ENCODE measurements at regions not wholly inside any gene's neighbourhood (a gene's known extent, or its start where the extent isn't known, plus 50 kb on each side); places are given as distances from the start of the nearest gene placed in this dataset.
A peak's percentile ranks its signal among the peaks of the same experiment; 100 is the strongest.

DNA sequence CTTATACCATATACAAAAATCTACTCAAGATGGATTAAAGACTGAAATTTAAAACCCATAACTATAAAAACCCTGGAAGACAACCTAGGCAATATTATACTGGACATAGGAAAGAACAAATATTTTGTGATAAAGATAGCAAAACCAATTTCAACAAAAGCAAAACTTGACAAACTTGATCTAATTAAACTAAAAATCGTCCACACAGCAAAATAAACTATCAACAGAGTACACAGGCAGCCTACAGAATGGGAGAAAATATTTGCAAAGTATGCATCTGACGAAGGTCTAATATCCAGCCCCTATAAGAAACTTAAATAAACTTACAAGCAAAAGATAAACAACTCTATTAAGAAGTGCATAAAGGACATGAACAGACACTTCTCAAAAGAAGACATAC lies 240.1 kb downstream of the HGF start:
- BruUV-seq (replicated peaks) = no TSS peak
- no peaks in the 10 kb centered on the region for H3K4me1 ChIP-seq (ENCODE audit: insufficient read depth, low read length)
- no peaks in the 10 kb centered on the region for H3F3A ChIP-seq (ENCODE audit: low read length, unreplicated experiment)
- H3K9me2 ChIP-seq (replicated peaks; ENCODE audit: low read length) = no peaks in the 10 kb centered on the region
- TF ChIP-seq EZH2 (IDR thresholded peaks at IDR 0.05; ENCODE audit: low read length, unreplicated experiment) (no peak), EZH2phosphoT487 (IDR thresholded peaks at IDR 0.05; ENCODE audit: borderline replicate concordance, low read length) (no peak)
- TF ChIP-seq, protein P1, sequence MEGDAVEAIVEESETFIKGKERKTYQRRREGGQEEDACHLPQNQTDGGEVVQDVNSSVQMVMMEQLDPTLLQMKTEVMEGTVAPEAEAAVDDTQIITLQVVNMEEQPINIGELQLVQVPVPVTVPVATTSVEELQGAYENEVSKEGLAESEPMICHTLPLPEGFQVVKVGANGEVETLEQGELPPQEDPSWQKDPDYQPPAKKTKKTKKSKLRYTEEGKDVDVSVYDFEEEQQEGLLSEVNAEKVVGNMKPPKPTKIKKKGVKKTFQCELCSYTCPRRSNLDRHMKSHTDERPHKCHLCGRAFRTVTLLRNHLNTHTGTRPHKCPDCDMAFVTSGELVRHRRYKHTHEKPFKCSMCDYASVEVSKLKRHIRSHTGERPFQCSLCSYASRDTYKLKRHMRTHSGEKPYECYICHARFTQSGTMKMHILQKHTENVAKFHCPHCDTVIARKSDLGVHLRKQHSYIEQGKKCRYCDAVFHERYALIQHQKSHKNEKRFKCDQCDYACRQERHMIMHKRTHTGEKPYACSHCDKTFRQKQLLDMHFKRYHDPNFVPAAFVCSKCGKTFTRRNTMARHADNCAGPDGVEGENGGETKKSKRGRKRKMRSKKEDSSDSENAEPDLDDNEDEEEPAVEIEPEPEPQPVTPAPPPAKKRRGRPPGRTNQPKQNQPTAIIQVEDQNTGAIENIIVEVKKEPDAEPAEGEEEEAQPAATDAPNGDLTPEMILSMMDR (conservative IDR thresholded peaks at IDR 0.05; ENCODE audit: low read depth, low read length) = no peak
- intact Hi-C loops (cut with micrococcal nuclease) = no loop called here
- ChIA-PET POLR2A (ENCODE audit: unreplicated experiment) (no interaction called here), CTCF (no interaction called here)
- H2AFZ ChIP-seq (ENCODE audit: low read length) = no peak overlapping the region
- no peak overlapping the region for H3K4me2 ChIP-seq (ENCODE audit: low read length)
- no peaks in the 10 kb centered on the region for H4K20me1 ChIP-seq (ENCODE audit: low read length)
- no peak overlapping the region for H3K9ac ChIP-seq (ENCODE audit: low read length)
- no peaks in the 10 kb centered on the region for H3K36me3 ChIP-seq (ENCODE audit: low read depth, low read length)
- DNase-seq = no peak
- H3K27me3 ChIP-seq (ENCODE audit: low read length) = no peaks in the 10 kb centered on the region
- no peaks in the 10 kb centered on the region for H3K9me3 ChIP-seq (ENCODE audit: low read length)
- ATAC-seq = no peak
- H3K27ac ChIP-seq (ENCODE audit: low read length) = no peak overlapping the region
- no peak overlapping the region for H3K4me3 ChIP-seq (ENCODE audit: low read length)
- H3K79me2 ChIP-seq (ENCODE audit: low read length) = no peaks in the 10 kb centered on the region

DNA sequence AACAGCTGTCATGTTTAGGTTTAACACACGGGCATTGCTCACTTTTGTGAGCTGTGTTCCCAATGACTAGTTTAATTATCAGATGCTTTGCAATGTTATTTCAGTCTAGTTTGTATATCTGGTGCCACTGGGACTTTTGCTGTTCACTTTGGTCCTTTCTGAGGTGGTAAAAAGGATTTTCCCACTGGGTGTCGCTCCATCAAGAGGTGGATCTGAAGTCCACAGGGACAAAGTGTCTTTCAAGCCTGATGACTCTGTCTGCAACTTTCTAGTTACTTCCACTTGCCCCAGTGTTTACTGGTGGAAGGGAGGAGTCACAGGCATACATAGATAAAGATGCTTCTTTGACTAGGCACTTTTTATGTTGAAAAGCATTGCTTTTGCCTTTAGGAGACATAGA lies 242.2 kb downstream of the HGF start:
- BruUV-seq (replicated peaks) = no TSS peak
- no peak overlapping the region for H3K4me2 ChIP-seq (ENCODE audit: low read length)
- peak; percentile 42 for DNase-seq
- no peaks in the 10 kb centered on the region for H3K36me3 ChIP-seq (ENCODE audit: low read depth, low read length)
- no peak overlapping the region for H3K4me3 ChIP-seq (ENCODE audit: low read length)
- ChIA-PET POLR2A (ENCODE audit: unreplicated experiment) (no interaction called here), CTCF (no interaction called here)
- H3K79me2 ChIP-seq (ENCODE audit: low read length) = no peaks in the 10 kb centered on the region
- H4K20me1 ChIP-seq (ENCODE audit: low read length) = no peaks in the 10 kb centered on the region
- H3K4me1 ChIP-seq (ENCODE audit: insufficient read depth, low read length) = no peaks in the 10 kb centered on the region
- intact Hi-C loops (cut with micrococcal nuclease) = no loop called here
- H3K9me3 ChIP-seq (ENCODE audit: low read length) = no peaks in the 10 kb centered on the region
- TF ChIP-seq, protein P1 (conservative IDR thresholded peaks at IDR 0.05; ENCODE audit: low read depth, low read length) = peak; percentile 50
- TF ChIP-seq EZH2 (IDR thresholded peaks at IDR 0.05; ENCODE audit: low read length, unreplicated experiment) (no peak), EZH2phosphoT487 (IDR thresholded peaks at IDR 0.05; ENCODE audit: borderline replicate concordance, low read length) (no peak)
- no peaks in the 10 kb centered on the region for H3K27me3 ChIP-seq (ENCODE audit: low read length)
- H3K9me2 ChIP-seq (replicated peaks; ENCODE audit: low read length) = no peaks in the 10 kb centered on the region
- peak; percentile 35; the same call in 1 of the 2 replicates for ATAC-seq
- H3K27ac ChIP-seq (ENCODE audit: low read length) = no peak overlapping the region
- H2AFZ ChIP-seq (ENCODE audit: low read length) = no peak overlapping the region
- no peaks in the 10 kb centered on the region for H3F3A ChIP-seq (ENCODE audit: low read length, unreplicated experiment)
- H3K9ac ChIP-seq (ENCODE audit: low read length) = no peak overlapping the region

DNA sequence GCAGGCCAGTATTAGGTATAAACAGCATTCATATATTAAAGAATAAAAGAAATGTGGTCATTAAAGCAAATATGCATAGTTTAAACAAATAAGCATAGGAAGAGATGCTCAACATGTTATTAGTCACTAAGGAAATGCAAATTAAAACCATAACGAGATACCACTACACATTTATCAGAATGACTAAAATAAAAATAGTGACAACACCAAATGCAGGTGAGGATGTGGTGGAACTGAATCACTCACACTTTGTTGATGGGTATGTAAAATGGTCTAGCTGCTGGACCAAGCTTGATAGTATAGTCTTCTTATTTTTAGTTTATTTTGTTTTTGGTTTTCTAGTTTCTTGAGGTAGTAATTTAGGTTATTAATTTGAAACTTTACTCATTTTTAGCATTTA lies 242.9 kb downstream of the HGF start:
- Histone ChIP-seq H4K20me1 (ENCODE audit: low read length) (no peaks in the 10 kb centered on the region), H3K4me3 (ENCODE audit: low read length) (no peak overlapping the region), H3K9me2 (replicated peaks; ENCODE audit: low read length) (no peaks in the 10 kb centered on the region), H3K79me2 (ENCODE audit: low read length) (no peaks in the 10 kb centered on the region), H3K9me3 (ENCODE audit: low read length) (no peaks in the 10 kb centered on the region), H3K27ac (ENCODE audit: low read length) (no peak overlapping the region), H3F3A (ENCODE audit: low read length, unreplicated experiment) (no peaks in the 10 kb centered on the region), H3K4me2 (ENCODE audit: low read length) (no peak overlapping the region), H2AFZ (ENCODE audit: low read length) (no peak overlapping the region), H3K27me3 (ENCODE audit: low read length) (no peaks in the 10 kb centered on the region), H3K9ac (ENCODE audit: low read length) (no peak overlapping the region), H3K4me1 (ENCODE audit: insufficient read depth, low read length) (no peaks in the 10 kb centered on the region), H3K36me3 (ENCODE audit: low read depth, low read length) (no peaks in the 10 kb centered on the region)
- POLR2A ChIA-PET (ENCODE audit: unreplicated experiment) = no interaction called here
- DNase-seq (no peak), ATAC-seq (no peak)
- CTCF ChIA-PET = no interaction called here
- TF ChIP-seq, protein P1 (conservative IDR thresholded peaks at IDR 0.05; ENCODE audit: low read depth, low read length) = no peak
- no peak for TF ChIP-seq EZH2 (IDR thresholded peaks at IDR 0.05; ENCODE audit: low read length, unreplicated experiment)
- no peak for TF ChIP-seq EZH2phosphoT487 (IDR thresholded peaks at IDR 0.05; ENCODE audit: borderline replicate concordance, low read length)
- intact Hi-C loops (cut with micrococcal nuclease) = no loop called here
- BruUV-seq (replicated peaks) = no TSS peak
